ENCODE measurements at regions not wholly inside any gene's neighbourhood (a gene's known extent, or its start where the extent isn't known, plus 50 kb on each side); places are given as distances from the start of the nearest gene placed in this dataset.

DNA sequence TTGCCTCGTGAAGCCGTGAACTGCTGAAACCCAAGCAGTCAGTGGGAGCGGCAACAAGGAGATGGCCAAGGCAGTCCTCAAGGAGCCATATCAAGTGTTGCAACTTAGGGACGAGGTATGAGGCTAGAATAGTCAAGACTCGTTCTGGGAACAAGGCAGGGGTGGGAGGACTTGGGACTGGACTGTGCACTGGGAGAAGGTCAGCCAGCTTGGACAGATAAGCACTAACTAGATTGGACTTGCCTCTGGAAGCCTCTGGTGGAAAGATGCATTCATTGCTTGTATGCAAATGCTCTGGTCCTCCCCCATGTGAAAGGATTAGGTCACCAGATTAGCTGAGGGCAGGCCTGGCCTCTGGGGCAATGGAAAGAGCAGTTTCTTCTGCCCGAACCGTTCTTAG is 123.3 kb upstream of the CTNNB1 start:
- no peaks in the 10 kb centered on the region for H3K36me3 ChIP-seq
- no peak overlapping the region for H3K27ac ChIP-seq
- no peak overlapping the region for H3K4me3 ChIP-seq
- no peaks in the 10 kb centered on the region for H3K27me3 ChIP-seq
- no peaks in the 10 kb centered on the region for H3K4me1 ChIP-seq
- DNase-seq: no peak
- H3K9me3 ChIP-seq (replicated peaks): no peaks in the 10 kb centered on the region

DNA sequence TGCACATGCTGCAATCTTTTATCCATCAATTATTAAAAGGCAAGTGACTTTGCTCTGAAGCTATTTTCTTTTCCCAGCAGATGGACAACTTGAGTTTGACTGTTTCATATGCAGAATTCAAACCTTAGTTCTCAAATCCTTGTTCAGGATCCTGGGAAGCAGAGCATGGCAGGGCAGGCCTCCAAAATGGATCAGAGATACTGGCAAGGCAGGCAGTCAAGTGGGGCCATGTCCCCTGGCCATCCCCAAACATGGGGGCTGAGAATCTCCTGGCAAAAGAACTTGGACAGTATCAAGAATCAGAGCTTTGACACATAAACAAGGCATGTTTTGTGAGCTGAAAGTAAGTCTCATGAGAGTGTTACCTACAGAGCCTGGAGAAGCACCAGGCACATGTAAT is 122.9 kb upstream of the CTNNB1 start:
- no peaks in the 10 kb centered on the region for H3K36me3 ChIP-seq
- H3K9me3 ChIP-seq (replicated peaks): no peaks in the 10 kb centered on the region
- H3K4me3 ChIP-seq: no peak overlapping the region
- H3K4me1 ChIP-seq: no peaks in the 10 kb centered on the region
- no peak for DNase-seq
- H3K27ac ChIP-seq: no peak overlapping the region
- no peaks in the 10 kb centered on the region for H3K27me3 ChIP-seq

DNA sequence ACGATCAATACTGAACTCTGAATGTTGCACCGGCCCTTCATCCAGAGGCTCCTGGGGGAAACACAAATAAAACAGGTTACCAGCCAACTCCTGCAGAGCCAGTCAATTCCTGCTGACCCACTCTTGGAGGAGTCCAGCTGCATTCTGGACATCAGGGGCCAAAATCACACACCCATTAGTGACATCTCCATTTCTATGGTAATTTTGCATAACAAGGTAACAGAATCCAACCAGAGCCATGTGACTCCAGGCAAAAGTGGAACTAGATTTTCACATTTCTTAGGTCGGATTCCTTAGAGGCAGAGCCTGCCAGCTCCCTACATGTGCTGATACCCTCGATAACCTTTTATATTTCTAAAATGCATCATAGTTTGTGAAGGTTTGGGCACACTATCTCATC is 119.2 kb upstream of the CTNNB1 start:
- Histone ChIP-seq H3K9me3 (replicated peaks) (no peaks in the 10 kb centered on the region), H3K27me3 (no peaks in the 10 kb centered on the region), H3K4me1 (no peaks in the 10 kb centered on the region), H3K4me3 (no peak overlapping the region), H3K27ac (no peak overlapping the region), H3K36me3 (no peaks in the 10 kb centered on the region)
- no peak for DNase-seq

GRCh38 chr3:41088882-41089281 is 110.4 kb upstream of the CTNNB1 start:
- no peaks in the 10 kb centered on the region for H3K36me3 ChIP-seq
- 0 out of 2 replicates have a peak, but pooled peaks cover 4% of the 10 kb centered on the region for H3K4me1 ChIP-seq
- no peaks in the 10 kb centered on the region for H3K9me3 ChIP-seq (replicated peaks)
- no peak overlapping the region for H3K4me3 ChIP-seq
- no peak for DNase-seq
- H3K27ac ChIP-seq: no peak overlapping the region
- H3K27me3 ChIP-seq: no peaks in the 10 kb centered on the region

DNA sequence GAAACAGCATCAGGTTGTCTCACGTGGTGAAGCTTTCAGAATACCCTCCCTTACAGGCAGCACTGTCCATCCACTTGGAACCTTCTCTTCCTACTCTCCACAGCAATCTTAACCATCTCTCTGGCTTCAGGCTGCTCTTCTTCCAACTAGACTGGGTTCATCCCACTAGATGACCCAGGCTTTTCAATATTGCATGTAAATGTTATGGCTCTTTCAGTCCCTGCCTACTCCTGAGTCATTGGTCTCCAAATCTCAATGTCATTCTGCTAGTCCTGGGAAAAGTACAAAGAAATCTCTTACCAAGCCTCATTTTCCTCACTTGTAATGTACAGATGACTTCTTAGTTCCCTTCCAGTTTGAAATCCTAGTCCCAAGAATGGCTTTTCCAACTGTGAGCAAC is 109.7 kb upstream of the CTNNB1 start:
- Histone ChIP-seq H3K4me1 (0 out of 2 replicates have a peak, but pooled peaks cover 4% of the 10 kb centered on the region), H3K27ac (no peak overlapping the region), H3K27me3 (no peaks in the 10 kb centered on the region), H3K4me3 (no peak overlapping the region), H3K9me3 (replicated peaks) (no peaks in the 10 kb centered on the region), H3K36me3 (no peaks in the 10 kb centered on the region)
- DNase-seq: no peak

- H3K27ac ChIP-seq: no peak overlapping the region
- no peaks in the 10 kb centered on the region for H3K36me3 ChIP-seq
- H3K9me3 ChIP-seq (replicated peaks): no peaks in the 10 kb centered on the region
- H3K4me3 ChIP-seq: no peak overlapping the region
- 0 out of 2 replicates have a peak, but pooled peaks cover 4% of the 10 kb centered on the region for H3K4me1 ChIP-seq
- no peaks in the 10 kb centered on the region for H3K27me3 ChIP-seq
- DNase-seq: no peak
Observed at GRCh38 chr3:41092844-41093243, 106.5 kb upstream of the CTNNB1 start.

DNA sequence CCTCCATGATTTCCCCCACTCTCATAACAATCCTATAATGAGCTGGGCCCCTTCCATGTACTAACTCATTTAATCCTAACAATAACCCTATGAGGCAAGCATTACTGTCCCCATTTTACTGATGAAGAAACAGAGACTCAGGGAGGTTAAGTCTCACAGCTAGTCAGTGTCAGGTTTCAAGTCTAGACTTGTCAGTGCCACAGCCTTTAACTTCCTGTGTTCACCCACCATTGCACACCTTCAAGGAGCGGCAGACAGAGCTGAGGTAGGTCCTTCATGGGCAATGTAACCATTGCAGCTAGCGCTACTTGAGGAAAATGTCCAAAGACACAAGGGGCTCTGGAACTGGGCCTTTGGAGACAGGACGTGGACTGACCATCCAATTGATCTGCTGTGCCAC is 105.8 kb upstream of the CTNNB1 start:
- DNase-seq: no peak
- no peaks in the 10 kb centered on the region for H3K36me3 ChIP-seq

GRCh38 chr3:41094351-41094750 is 105.0 kb upstream of the CTNNB1 start:
- H3K4me3 ChIP-seq: no peak overlapping the region
- no peak overlapping the region for H3K27ac ChIP-seq
- no peaks in the 10 kb centered on the region for H3K9me3 ChIP-seq (replicated peaks)
- H3K36me3 ChIP-seq: no peaks in the 10 kb centered on the region
- no peaks in the 10 kb centered on the region for H3K4me1 ChIP-seq
- no peak for DNase-seq
- H3K27me3 ChIP-seq: no peaks in the 10 kb centered on the region

More for the DNA sequence above, 105.8 kb upstream of the CTNNB1 start:
- Histone ChIP-seq H3K9me3 (replicated peaks) (no peaks in the 10 kb centered on the region), H3K4me3 (no peak overlapping the region), H3K4me1 (0 out of 2 replicates have a peak, but pooled peaks cover 4% of the 10 kb centered on the region), H3K27ac (no peak overlapping the region), H3K27me3 (no peaks in the 10 kb centered on the region)

- Histone ChIP-seq H3K27ac (no peak overlapping the region), H3K27me3 (no peaks in the 10 kb centered on the region), H3K4me1 (no peaks in the 10 kb centered on the region), H3K36me3 (no peaks in the 10 kb centered on the region), H3K9me3 (replicated peaks) (no peaks in the 10 kb centered on the region), H3K4me3 (no peak overlapping the region)
- DNase-seq: no peak
Observed at GRCh38 chr3:41095702-41096101, 103.6 kb upstream of the CTNNB1 start.

DNA sequence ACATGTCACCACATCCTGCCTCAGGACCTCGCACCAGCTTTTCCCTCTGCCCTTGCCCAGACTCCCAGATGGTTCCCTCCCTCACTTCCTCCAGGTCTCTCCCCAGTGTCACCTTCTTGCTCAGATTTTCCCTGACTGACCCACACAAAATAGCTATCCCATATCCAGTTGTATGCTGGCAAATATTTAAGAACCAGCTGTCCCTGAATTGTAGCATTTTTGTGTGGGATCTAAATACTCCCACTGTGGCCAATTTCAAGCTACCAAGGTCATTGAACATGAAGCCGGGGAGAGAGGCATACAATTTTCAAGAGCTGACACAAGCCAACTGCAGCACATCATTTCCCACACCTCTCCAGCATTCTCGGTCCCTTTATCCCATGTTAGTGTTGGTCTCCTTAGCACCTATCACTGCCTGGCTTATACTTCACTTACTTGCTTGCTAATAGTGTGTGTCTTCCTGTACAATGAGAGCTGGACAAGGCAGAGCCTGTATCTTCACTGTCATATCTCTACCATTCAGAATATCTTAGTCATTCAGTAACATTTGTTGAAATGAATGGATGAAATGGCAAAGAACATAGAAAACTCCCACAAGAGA is 101.3 kb upstream of the CTNNB1 start:
- H3K4me1 ChIP-seq: no peaks in the 10 kb centered on the region
- H3K27ac ChIP-seq: no peak overlapping the region
- no peak for DNase-seq
- no peaks in the 10 kb centered on the region for H3K27me3 ChIP-seq
- no peaks in the 10 kb centered on the region for H3K9me3 ChIP-seq (replicated peaks)
- no peak overlapping the region for H3K4me3 ChIP-seq
- no peaks in the 10 kb centered on the region for H3K36me3 ChIP-seq

DNA sequence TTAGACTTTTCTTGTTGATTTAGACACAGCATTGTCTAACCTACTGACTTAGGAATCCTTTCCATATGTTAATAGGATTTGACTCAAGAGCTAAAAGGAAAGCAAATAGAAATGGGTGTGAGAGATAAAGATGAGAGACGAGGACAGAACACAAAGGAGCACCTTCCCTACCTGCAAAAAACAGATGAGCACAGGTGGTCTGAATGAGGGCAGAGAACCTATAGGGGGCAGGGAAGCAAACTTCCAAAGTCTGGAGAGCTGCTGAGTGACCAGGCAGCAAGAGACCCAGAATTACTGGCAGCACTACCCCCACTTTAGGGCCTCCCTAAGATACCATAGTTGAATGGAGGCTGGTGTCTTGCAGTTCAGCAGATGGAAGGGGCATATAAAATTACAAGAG is 98.1 kb upstream of the CTNNB1 start:
- Histone ChIP-seq H3K4me3 (no peak overlapping the region), H3K4me1 (no peaks in the 10 kb centered on the region), H3K9me3 (replicated peaks) (no peaks in the 10 kb centered on the region), H3K36me3 (no peaks in the 10 kb centered on the region), H3K27ac (no peak overlapping the region), H3K27me3 (no peaks in the 10 kb centered on the region)
- no peak for DNase-seq

DNA sequence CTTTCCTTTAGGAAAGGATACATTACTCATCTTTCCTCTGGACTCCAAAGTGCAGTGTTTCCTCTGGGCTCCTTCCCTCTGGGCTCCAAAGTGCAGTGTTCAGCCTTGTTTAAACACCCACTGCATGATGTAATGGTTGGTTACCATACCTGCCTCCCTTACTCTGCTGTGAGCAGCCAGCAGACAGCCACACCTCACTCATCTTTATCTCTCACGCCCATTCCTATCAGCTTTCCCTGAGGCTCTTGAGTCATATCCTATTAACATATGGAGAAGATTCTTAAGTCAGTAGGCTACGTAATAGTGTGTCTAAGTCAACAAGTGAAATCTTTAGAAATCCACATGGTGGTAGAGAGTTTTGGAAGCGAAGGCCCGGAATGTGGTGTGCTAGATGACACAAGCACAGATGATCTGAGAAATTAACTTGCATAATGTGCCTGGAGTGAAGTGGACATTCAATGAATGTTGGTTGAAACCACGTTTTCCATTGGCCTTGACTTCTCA is 97.2 kb upstream of the CTNNB1 start:
- no peak overlapping the region for H3K4me3 ChIP-seq
- no peaks in the 10 kb centered on the region for H3K27me3 ChIP-seq
- DNase-seq: no peak
- H3K27ac ChIP-seq: no peak overlapping the region
- no peaks in the 10 kb centered on the region for H3K4me1 ChIP-seq
- no peaks in the 10 kb centered on the region for H3K36me3 ChIP-seq
- H3K9me3 ChIP-seq (replicated peaks): no peaks in the 10 kb centered on the region

DNA sequence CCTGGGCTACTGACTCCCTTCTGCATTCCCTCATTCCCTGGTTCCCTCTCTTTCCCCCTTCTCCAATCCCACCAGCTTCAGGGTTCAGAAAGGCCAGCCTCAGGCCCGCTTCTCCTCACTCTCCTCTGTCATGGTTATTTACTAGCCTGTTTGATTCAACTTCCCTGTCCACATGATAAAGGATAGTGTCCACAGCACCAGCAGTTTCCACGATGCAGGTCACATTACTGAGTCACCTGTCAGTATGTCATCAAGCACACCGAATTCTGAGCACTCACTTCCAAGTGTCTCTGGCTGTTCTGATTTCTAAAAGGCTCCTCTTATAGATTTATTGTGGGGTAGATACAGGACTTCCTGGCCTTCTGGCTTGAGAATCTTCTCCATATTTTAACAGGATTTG is 96.6 kb upstream of the CTNNB1 start:
- Histone ChIP-seq H3K27me3 (no peaks in the 10 kb centered on the region), H3K9me3 (replicated peaks) (no peaks in the 10 kb centered on the region), H3K36me3 (no peaks in the 10 kb centered on the region), H3K4me3 (no peak overlapping the region), H3K27ac (no peak overlapping the region), H3K4me1 (no peaks in the 10 kb centered on the region)
- no peak for DNase-seq

GRCh38 chr3:41103200-41103599 is 96.1 kb upstream of the CTNNB1 start:
- DNase-seq: no peak
- Histone ChIP-seq H3K27ac (no peak overlapping the region), H3K36me3 (no peaks in the 10 kb centered on the region), H3K4me1 (no peaks in the 10 kb centered on the region), H3K27me3 (no peaks in the 10 kb centered on the region), H3K4me3 (no peak overlapping the region), H3K9me3 (replicated peaks) (no peaks in the 10 kb centered on the region)

DNA sequence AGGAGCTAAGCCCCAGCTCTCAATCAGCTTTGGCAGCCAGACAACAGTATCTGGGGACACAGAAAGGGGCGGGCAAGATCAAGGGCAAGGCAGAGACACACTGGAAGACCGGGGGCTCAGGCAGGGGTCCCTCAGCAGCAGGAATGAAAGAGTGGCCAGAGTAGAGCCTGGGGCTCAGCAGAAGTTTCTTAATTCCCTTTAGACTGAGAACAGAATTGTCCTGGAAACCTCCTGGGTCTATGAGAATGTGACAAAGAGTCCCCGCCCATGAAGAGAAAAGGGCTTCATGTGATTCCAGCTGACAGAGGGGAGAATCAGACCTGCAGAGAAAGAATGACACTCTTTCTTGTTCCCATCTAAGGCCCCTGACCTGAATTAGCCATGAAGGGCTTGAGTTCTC is 95.2 kb upstream of the CTNNB1 start:
- H3K9me3 ChIP-seq (replicated peaks): no peaks in the 10 kb centered on the region
- H3K4me1 ChIP-seq: no peaks in the 10 kb centered on the region
- H3K27ac ChIP-seq: no peak overlapping the region
- no peaks in the 10 kb centered on the region for H3K36me3 ChIP-seq
- no peak for DNase-seq
- H3K4me3 ChIP-seq: no peak overlapping the region
- no peaks in the 10 kb centered on the region for H3K27me3 ChIP-seq

- Histone ChIP-seq H3K27ac (no peak overlapping the region), H3K4me1 (no peaks in the 10 kb centered on the region), H3K27me3 (no peaks in the 10 kb centered on the region), H3K9me3 (replicated peaks) (no peaks in the 10 kb centered on the region), H3K36me3 (no peaks in the 10 kb centered on the region), H3K4me3 (no peak overlapping the region)
- DNase-seq: no peak
Observed at GRCh38 chr3:41106691-41107090, 92.6 kb upstream of the CTNNB1 start.

Measured in SJCRH30 (cell line).